ENCODE measurements at regions not wholly inside any gene's neighbourhood (a gene's known extent, or its start where the extent isn't known, plus 50 kb on each side); places are given as distances from the start of the nearest gene placed in this dataset.
"Not testable (repeated sequence)": the region's sequence is repeated elsewhere in the genome, so short reads cannot be mapped to it uniquely, and the experiment has no call there.

- not testable (repeated sequence) for DNase-seq (ENCODE audit: low spot score); H3K27ac ChIP-seq; H3K4me3 ChIP-seq
These were observed 113.4 kb downstream of the XPNPEP1 start for GRCh38 chr10:109809954-109810353.

- not testable (repeated sequence) for H3K4me3 ChIP-seq; DNase-seq (ENCODE audit: low spot score); H3K27ac ChIP-seq
These were observed 122.1 kb downstream of the XPNPEP1 start for GRCh38 chr10:109801191-109801590.

- no peak for DNase-seq (ENCODE audit: low spot score)
- Histone ChIP-seq H3K27ac (no peak overlapping the region), H3K4me3 (no peak overlapping the region)
- no peak for TF ChIP-seq CTCF (IDR thresholded peaks at IDR 0.05)
These were observed 132.7 kb downstream of the XPNPEP1 start for GRCh38 chr10:109790647-109791046.

GRCh38 chr10:109784236-109784635 is 139.1 kb downstream of the XPNPEP1 start:
- no peak for DNase-seq (ENCODE audit: low spot score)

GRCh38 chr10:109783286-109783685 is 140.0 kb downstream of the XPNPEP1 start:
- no peak overlapping the region for H3K27ac ChIP-seq
- DNase-seq (ENCODE audit: low spot score): no peak
- no peak overlapping the region for H3K4me3 ChIP-seq
- no peak for TF ChIP-seq CTCF (IDR thresholded peaks at IDR 0.05)

More at GRCh38 chr10:109784236-109784635, 139.1 kb downstream of the XPNPEP1 start:
- no peak overlapping the region for H3K4me3 ChIP-seq
- H3K27ac ChIP-seq: no peak overlapping the region
- no peak for TF ChIP-seq CTCF (IDR thresholded peaks at IDR 0.05)

GRCh38 chr10:109780997-109781396 is 142.3 kb downstream of the XPNPEP1 start:
- no peak for DNase-seq (ENCODE audit: low spot score)
- Histone ChIP-seq H3K27ac (no peak overlapping the region), H3K4me3 (no peak overlapping the region)
- TF ChIP-seq CTCF (IDR thresholded peaks at IDR 0.05): no peak

GRCh38 chr10:109778993-109779392 is 144.3 kb downstream of the XPNPEP1 start:
- Histone ChIP-seq H3K4me3 (no peak overlapping the region), H3K27ac (no peak overlapping the region)
- DNase-seq (ENCODE audit: low spot score): no peak
- no peak for TF ChIP-seq CTCF (IDR thresholded peaks at IDR 0.05)

- no peak for TF ChIP-seq CTCF (IDR thresholded peaks at IDR 0.05)
- no peak for DNase-seq (ENCODE audit: low spot score)
- Histone ChIP-seq H3K4me3 (no peak overlapping the region), H3K27ac (no peak overlapping the region)
These were observed 149.2 kb downstream of the XPNPEP1 start for GRCh38 chr10:109774121-109774440.
